Pulmonary artery endothelial cell (primary cell): ENCODE measurements at regions not wholly inside any gene's neighbourhood (a gene's known extent, or its start where the extent isn't known, plus 50 kb on each side); places are given as distances from the start of the nearest gene placed in this dataset.

Source experiments
- DNase-seq: peaks from one replicate; pipeline ENCODE4 v3.0.0-alpha.2; 2011; ENCODE audit warnings: low read depth, low spot score

GRCh38 chr9:16335788-16336580, 534.5 kb downstream of the BNC2 start:
- peak; percentile 57 for DNase-seq

GRCh38 chr9:16336833-16337232, 533.6 kb downstream of the BNC2 start:
- DNase-seq, result no peak

DNA sequence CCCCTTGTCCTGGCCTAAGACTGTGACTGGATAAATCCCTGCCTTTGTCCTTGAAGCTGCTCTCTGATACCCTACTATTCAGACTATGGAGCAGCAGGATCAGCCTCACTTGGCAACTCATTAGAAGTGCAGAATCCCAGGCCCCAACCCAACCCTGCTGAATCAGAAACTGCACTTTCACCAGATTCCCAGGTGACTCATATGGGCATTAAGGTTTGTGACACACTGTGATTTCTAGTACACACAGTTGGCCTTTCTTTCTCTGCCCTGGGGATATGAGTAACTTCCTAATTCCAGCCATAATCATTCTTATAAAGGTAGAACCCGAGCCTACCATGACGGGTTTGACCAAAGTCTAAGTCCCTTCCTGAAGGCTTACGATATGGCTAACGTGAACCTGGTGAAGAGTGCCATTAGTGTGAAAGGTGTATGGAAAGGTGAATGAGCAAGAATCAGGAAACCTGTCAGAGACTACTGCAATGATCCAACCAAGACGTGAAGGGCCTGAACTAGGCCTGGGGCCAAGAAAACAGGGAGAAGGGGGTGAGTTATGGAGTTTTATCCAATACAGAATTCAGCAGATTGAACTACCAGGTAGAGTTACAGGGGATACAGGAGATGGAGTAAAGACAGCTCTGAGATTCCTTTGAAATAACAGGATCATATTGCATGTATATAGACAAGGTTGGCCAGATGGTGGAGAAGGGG, 533.0 kb downstream of the BNC2 start:
- DNase-seq, result peak; percentile 68

DNA sequence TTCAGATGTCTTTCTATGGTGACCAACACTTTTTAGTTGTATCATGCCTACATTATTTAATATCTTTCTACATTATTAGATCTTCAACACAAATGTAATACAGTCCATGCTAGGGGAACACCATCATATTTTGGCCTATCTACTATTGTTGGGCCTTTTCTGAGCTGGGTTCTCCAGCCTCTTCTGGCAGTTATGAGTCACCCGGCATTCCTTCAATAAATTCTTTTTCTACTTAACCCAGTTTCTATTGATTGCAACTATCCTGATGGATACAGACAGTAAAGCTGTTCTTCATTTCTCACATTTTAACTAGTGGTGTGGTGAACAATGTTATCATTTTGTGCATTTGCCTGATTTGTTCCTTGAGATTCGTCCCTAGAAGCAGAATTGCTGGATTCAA, 529.3 kb downstream of the BNC2 start:
- DNase-seq, result no peak

DNA sequence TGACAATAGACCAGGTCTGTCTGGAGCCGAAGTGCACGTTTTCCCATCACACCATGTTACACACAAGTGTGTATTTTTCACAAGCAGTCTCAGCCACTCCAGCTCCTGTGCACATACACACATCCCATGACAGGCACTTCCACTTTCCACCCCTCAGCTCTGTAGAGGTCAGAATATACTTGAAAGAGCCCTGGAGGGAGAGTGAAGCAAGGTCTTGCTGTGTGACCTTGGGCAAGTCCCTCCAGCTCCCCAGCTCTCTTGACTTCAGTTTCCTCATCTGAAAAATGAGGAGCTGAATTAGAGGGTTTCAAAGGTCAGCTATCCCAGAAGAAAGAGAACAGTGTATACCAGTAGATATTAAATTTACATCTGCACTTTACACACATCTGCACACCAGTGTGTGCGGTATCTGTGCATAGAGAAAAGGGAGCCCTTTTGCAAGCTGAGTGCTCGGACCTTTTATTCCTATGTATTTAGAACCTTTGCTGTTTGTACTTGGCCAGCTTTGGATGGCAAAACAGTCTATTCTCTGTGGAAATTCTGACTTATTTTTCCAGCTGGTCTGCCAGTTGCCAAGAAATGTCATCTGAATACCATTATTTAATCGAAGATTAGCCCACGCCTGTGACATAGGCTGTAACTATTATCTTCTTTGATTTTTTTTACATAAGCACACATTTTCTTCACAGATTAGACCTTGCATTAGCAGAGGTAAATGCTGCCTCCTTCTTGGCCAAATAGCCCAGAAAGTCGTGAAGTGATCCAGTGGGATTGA, 528.0 kb downstream of the BNC2 start:
- no peak for DNase-seq

DNA sequence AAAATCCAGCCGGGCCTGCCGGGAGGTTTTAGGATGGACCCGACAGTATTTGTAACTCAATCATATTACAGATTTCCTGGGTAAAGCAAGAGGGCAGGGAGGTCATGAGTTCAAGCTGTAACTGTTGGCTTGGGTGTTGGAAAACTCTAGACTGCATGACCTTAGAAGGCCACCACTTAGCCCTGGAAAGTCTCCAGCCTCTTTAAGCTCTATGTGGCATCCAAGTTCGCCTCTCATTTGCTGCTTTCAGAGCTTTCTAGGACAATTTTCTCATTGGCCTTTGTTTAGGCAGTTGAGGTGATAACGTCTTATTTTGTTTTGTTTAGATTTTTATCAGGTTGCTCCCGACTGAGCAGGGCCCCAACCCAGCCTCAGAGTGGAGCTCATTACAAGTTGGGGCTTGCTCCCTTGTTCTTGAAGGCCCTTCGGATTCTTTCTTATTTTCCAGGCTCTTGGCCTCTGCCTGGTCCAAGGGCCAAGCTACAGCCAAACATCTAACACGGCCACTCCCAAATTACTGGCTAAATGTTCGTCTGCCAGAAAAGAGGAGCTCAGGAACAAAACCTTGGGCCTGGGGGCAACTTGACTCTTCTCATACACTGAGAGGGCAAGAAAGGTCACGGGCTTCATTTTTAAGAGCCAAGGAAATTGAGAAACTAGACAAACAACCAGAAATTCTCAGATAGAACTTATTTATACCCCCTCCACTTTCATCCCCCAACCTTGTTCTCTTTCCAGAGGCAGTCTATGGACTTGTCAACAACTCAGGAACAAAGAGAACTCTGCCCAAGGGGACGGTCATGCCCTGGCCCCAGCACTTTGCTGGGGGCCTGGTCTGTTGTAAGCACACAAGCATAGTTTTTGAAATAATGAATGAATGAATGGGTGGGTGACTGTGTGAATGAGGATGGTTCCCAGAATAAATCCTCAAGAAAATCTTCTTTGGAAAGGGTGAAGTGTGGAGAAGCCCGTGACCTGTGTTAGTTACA, 526.9 kb downstream of the BNC2 start:
- DNase-seq, result no peak

DNA sequence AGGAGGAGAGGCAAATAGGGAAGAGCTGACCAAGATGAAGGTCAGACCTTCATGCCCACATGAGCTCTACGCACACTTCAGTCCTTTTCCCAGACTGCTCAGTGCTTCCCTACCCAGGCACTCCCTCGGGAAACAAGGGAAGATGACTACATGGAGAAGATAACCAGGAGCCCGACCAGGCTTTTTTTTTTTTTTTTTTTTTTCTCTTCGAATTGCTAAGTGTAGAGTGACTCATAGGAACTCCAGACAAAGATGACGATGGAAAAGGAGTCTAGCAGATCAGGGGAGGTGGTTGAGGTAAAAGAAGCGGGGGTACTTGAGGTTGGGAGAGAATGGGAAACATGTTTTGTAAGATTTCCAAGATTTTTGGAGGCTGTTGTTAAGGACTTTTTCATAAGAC, 526.1 kb downstream of the BNC2 start:
- DNase-seq, result no peak

DNA sequence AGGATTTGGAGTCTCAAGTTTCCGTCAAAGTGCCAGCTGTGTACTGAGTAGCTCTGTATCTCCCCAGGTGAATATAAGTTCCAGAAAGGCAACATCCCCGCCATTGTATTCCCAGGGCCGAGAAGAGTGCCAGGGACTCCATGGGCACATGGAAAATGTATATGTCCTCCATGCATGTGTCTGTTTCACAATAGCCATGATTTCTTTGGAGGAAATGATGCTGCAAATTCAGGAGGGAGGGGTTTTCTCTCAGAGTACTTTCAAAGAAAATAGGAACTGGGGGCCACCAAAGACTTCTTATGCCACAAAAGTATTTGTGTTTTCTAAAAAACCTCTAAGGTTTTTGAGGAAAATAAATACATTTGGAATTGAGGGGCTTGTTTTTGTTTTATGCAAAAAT, 524.6 kb downstream of the BNC2 start:
- DNase-seq, result no peak

- no peak for DNase-seq
These were observed 522.6 kb downstream of the BNC2 start for GRCh38 chr9:16347886-16348285.

DNA sequence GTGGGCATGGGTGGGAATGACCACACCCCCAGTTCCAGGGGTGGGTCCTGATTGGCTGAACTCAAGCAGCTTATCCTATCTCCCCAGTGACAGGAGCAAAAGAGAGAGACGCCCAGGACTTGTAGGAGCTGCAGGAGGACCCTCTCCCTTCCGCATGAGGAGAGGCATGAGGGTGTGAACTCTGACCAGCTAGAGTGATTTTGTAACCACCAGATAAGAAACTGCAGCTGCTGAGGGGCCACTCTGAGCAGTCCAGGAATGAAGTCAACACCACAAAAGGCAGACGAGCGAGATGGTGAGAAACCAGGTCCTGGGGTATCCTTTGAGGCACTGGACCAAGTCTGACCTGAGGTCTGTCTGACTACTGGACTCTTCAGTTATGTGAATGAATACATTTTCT, 521.9 kb downstream of the BNC2 start:
- DNase-seq, result no peak

GRCh38 chr9:16352251-16352650, 518.2 kb downstream of the BNC2 start:
- no peak for DNase-seq

- no peak for DNase-seq
These were observed 517.6 kb downstream of the BNC2 start for GRCh38 chr9:16352791-16353401.

DNA sequence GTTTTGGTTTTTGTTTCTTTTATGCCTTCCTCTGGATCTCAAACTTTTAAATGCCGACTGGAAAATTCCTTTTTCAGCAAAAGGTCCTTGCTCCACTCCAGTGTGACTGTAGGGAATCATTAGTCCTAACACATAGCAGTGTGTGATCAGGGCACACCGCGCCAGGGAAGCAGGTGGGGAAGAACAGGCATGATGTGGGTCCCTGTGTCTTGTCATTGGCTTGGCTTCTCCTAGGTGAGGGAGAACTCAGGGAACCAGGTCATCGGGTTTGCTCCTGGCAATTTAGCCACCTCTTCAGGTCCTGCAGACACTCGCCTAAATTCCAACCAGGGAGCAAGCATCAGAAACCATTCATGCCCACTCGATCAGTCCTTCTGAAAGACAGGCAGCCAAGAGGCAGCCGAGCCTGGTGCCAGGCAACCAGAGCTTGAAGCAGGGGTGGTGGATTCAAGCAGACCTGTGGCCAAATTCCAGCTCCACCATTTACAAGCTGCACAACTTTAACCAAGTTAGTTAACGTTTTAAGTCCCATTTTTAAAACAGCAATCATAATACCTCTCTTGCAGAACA, 514.2 kb downstream of the BNC2 start:
- no peak for DNase-seq

DNA sequence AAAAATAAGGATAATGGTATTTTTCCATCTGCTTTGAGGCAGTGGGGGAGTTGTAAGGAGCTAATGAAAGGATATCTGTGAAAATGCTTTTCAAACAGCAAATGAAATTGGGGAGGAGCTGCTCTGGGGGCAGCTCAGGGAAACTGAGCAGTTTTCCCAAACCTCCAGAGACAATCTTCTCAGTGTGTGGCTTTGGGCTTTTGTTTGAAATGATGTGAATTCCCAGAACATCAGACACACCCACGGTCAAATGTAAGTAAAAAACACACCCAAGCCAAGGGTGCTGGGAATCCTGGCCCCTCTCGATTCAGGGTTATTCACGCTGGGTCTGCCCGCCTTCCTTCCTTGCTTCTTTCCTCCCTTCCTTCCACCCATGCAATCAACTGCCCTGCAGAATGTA, 512.6 kb downstream of the BNC2 start:
- DNase-seq, result no peak

- no peak for DNase-seq
These were observed 511.7 kb downstream of the BNC2 start for GRCh38 chr9:16358751-16359150.
